CD4-positive, CD25-positive, alpha-beta regulatory T cell (primary cell): ENCODE measurements at regions not wholly inside any gene's neighbourhood (a gene's known extent, or its start where the extent isn't known, plus 50 kb on each side); places are given as distances from the start of the nearest gene placed in this dataset.
A peak's percentile ranks its signal among the peaks of the same experiment; 100 is the strongest.

ENCODE experiments used
- ATAC-seq, 2 donors: fragments of 150-1000 bp; cut with Tn5 transposase; one replicate each; pipeline ENCODE4 v1.10.0; 2021; ENCODE audit warnings: low read depth in 2 of 2, moderate number of reproducible peaks in 2 of 2, moderate library complexity in 1 of 2
- DNase-seq, 3 donors: peaks; one replicate each; pipeline versions ENCODE4 v3.0.0 to v3.0.0-alpha.2; 2012 to 2022; ENCODE audit warnings: mixed read lengths in 1 of 3
- H3K27ac ChIP-seq: one replicate; pipeline ENCODE4 v1.7.0; 2013; ENCODE audit warnings: mild to moderate bottlenecking, low read length; ENCODE audit not compliant: insufficient read depth, poor library complexity, severe bottlenecking
- H3K27me3 ChIP-seq: one replicate; pipeline ENCODE4 v1.7.0; 2013; ENCODE audit warnings: low read length; ENCODE audit not compliant: control insufficient read depth, insufficient read depth
- H3K36me3 ChIP-seq: one replicate; pipeline ENCODE4 v1.7.0; 2013; ENCODE audit warnings: mild to moderate bottlenecking, low read length, moderate library complexity; ENCODE audit not compliant: control insufficient read depth, insufficient read depth
- H3K4me1 ChIP-seq: 2 replicates; pipeline ENCODE4 v1.7.0; 2013; ENCODE audit warnings: mild to moderate bottlenecking, low read length; ENCODE audit not compliant: insufficient read depth, control insufficient read depth, poor library complexity, severe bottlenecking
- H3K4me3 ChIP-seq: one replicate; pipeline ENCODE4 v1.7.0; 2013; ENCODE audit warnings: low read depth, mild to moderate bottlenecking, low read length, moderate library complexity
- H3K9me3 ChIP-seq, 2 experiments: 1 replicate in 1 of 2; 2 replicates in 1 of 2; pipeline ENCODE4 v1.7.0; 2013; ENCODE audit warnings: low read length in 2 of 2, mild to moderate bottlenecking in 1 of 2, moderate library complexity in 1 of 2; ENCODE audit not compliant: control insufficient read depth in 2 of 2
- H3K27ac Mint-ChIP-seq, 3 donors: one replicate each; pipeline ENCODE4 v1.8.0; 2020 to 2022; ENCODE audit warnings: mild to moderate bottlenecking in 3 of 3, mixed read lengths in 3 of 3, moderate library complexity in 2 of 3
- H3K27me3 Mint-ChIP-seq: one replicate; pipeline ENCODE4 v1.8.0; 2022; ENCODE audit warnings: mild to moderate bottlenecking, mixed read lengths
- H3K36me3 Mint-ChIP-seq: one replicate; pipeline ENCODE4 v1.8.0; 2020; ENCODE audit warnings: mixed read lengths
- H3K4me1 Mint-ChIP-seq, 4 donors: one replicate each; pipeline ENCODE4 v1.8.0; 2020 to 2022; ENCODE audit warnings: mixed read lengths in 4 of 4, mild to moderate bottlenecking in 1 of 4
- H3K4me3 Mint-ChIP-seq, 4 donors: one replicate each; pipeline ENCODE4 v1.8.0; 2020 to 2022; ENCODE audit warnings: mild to moderate bottlenecking in 4 of 4, mixed read lengths in 4 of 4, moderate library complexity in 3 of 4
- H3K9me3 Mint-ChIP-seq, 7 donors: one replicate each; pipeline ENCODE4 v1.8.0; 2020 to 2022; ENCODE audit warnings: mixed read lengths in 7 of 7, mild to moderate bottlenecking in 3 of 7, moderate library complexity in 2 of 7

GRCh38 chr4:38320343-38320695 lies 343.7 kb upstream of the KLF3 start:
- Histone ChIP-seq H3K9me3 (no peaks in the 10 kb centered on the region), H3K27me3 (no peaks in the 10 kb centered on the region), H3K36me3 (no peaks in the 10 kb centered on the region), H3K4me1 (peaks cover 25% of the 10 kb centered on the region), H3K4me3 (peak overlapping the region; percentile 88), H3K27ac (peak overlapping the region; percentile 16)
- Mint-ChIP-seq H3K27ac (peak overlapping the region in 2 of 3 donors; percentile 86 to 96), H3K27me3 (no peaks in the 10 kb centered on the region), H3K4me3 (peak overlapping the region in 1 of 4 donors; percentile 89), H3K36me3 (no peaks in the 10 kb centered on the region), H3K4me1 (peaks cover 18 to 55% (median 29%) of the 10 kb centered on the region in 4 donors), H3K9me3 (no peaks in the 10 kb centered on the region)
- DNase-seq, result no peak
- no peak for ATAC-seq

- Mint-ChIP-seq H3K36me3 (no peaks in the 10 kb centered on the region), H3K4me3 (peak overlapping the region in 1 of 4 donors; percentile 5), H3K4me1 (peaks cover 18 to 60% (median 32%) of the 10 kb centered on the region in 4 donors), H3K9me3 (peaks cover 0 to 2% (median 0%) of the 10 kb centered on the region in 7 donors), H3K27me3 (no peaks in the 10 kb centered on the region), H3K27ac (peak overlapping the region; percentile 43 to 96 (median 62))
- Histone ChIP-seq H3K4me3 (no peak overlapping the region), H3K4me1 (peaks cover 25% of the 10 kb centered on the region), H3K9me3 (no peaks in the 10 kb centered on the region), H3K36me3 (no peaks in the 10 kb centered on the region), H3K27ac (no peak overlapping the region), H3K27me3 (no peaks in the 10 kb centered on the region)
- no peak for ATAC-seq
- DNase-seq, result no peak
These were observed 343.2 kb upstream of the KLF3 start for GRCh38 chr4:38320833-38321232.

GRCh38 chr4:38322714-38323113 lies 341.3 kb upstream of the KLF3 start:
- H3K4me3 Mint-ChIP-seq, result no peak overlapping the region
- H3K27me3 ChIP-seq, result no peaks in the 10 kb centered on the region
- DNase-seq (no peak), ATAC-seq (no peak)
- H3K9me3 ChIP-seq, result peaks cover 0 to 3% of the 10 kb centered on the region in 2 experiments
- no peak overlapping the region for H3K27ac Mint-ChIP-seq
- H3K4me3 ChIP-seq, result no peak overlapping the region
- H3K27me3 Mint-ChIP-seq, result no peaks in the 10 kb centered on the region
- H3K4me1 Mint-ChIP-seq, result peaks cover 18 to 74% (median 41%) of the 10 kb centered on the region in 4 donors
- H3K36me3 Mint-ChIP-seq, result no peaks in the 10 kb centered on the region
- no peaks in the 10 kb centered on the region for H3K36me3 ChIP-seq
- peaks cover 27% of the 10 kb centered on the region for H3K4me1 ChIP-seq
- no peak overlapping the region for H3K27ac ChIP-seq
- H3K9me3 Mint-ChIP-seq, result peaks cover 0 to 2% (median 0%) of the 10 kb centered on the region in 7 donors

- peaks cover 0 to 3% of the 10 kb centered on the region in 2 experiments for H3K9me3 ChIP-seq
- DNase-seq (no peak), ATAC-seq (no peak)
- Mint-ChIP-seq H3K4me1 (peaks cover 18 to 77% (median 41%) of the 10 kb centered on the region in 4 donors), H3K27ac (no peak overlapping the region), H3K9me3 (peaks cover 0 to 2% (median 0%) of the 10 kb centered on the region in 7 donors), H3K4me3 (no peak overlapping the region), H3K27me3 (no peaks in the 10 kb centered on the region), H3K36me3 (no peaks in the 10 kb centered on the region)
- no peaks in the 10 kb centered on the region for H3K36me3 ChIP-seq
- H3K27me3 ChIP-seq, result no peaks in the 10 kb centered on the region
- no peak overlapping the region for H3K27ac ChIP-seq
- H3K4me3 ChIP-seq, result no peak overlapping the region
- peaks cover 29% of the 10 kb centered on the region for H3K4me1 ChIP-seq
These were observed 340.8 kb upstream of the KLF3 start for GRCh38 chr4:38323141-38323641.

- Histone ChIP-seq H3K36me3 (no peaks in the 10 kb centered on the region), H3K4me3 (no peak overlapping the region), H3K9me3 (peaks cover 0 to 3% of the 10 kb centered on the region in 2 experiments), H3K27me3 (no peaks in the 10 kb centered on the region), H3K27ac (no peak overlapping the region), H3K4me1 (peaks cover 20% of the 10 kb centered on the region)
- H3K27ac Mint-ChIP-seq, result peak overlapping the region in 1 of 3 donors; percentile 87
- DNase-seq, result no peak
- H3K36me3 Mint-ChIP-seq, result no peaks in the 10 kb centered on the region
- H3K9me3 Mint-ChIP-seq, result peaks cover 0 to 2% (median 0%) of the 10 kb centered on the region in 7 donors
- no peak for ATAC-seq
- peaks cover 2 to 74% (median 35%) of the 10 kb centered on the region in 4 donors for H3K4me1 Mint-ChIP-seq
- no peak overlapping the region for H3K4me3 Mint-ChIP-seq
- no peaks in the 10 kb centered on the region for H3K27me3 Mint-ChIP-seq
These were observed 339.0 kb upstream of the KLF3 start for GRCh38 chr4:38324861-38325628.

GRCh38 chr4:38325629-38325913 lies 338.4 kb upstream of the KLF3 start:
- Histone ChIP-seq H3K27me3 (no peaks in the 10 kb centered on the region), H3K4me3 (no peak overlapping the region), H3K9me3 (peaks cover 0 to 3% of the 10 kb centered on the region in 2 experiments), H3K27ac (no peak overlapping the region), H3K4me1 (peaks cover 16% of the 10 kb centered on the region), H3K36me3 (no peaks in the 10 kb centered on the region)
- Mint-ChIP-seq H3K27ac (peak overlapping the region; percentile 60 to 87 (median 87)), H3K4me3 (peak overlapping the region; percentile 2 to 44 (median 12)), H3K9me3 (peaks cover 0 to 2% (median 0%) of the 10 kb centered on the region in 7 donors), H3K4me1 (peaks cover 0 to 74% (median 32%) of the 10 kb centered on the region in 4 donors), H3K36me3 (no peaks in the 10 kb centered on the region), H3K27me3 (no peaks in the 10 kb centered on the region)
- no peak for ATAC-seq
- DNase-seq, result no peak

GRCh38 chr4:38326499-38326898 lies 337.5 kb upstream of the KLF3 start:
- peaks cover 16% of the 10 kb centered on the region for H3K4me1 ChIP-seq
- DNase-seq (no peak), ATAC-seq (no peak)
- Mint-ChIP-seq H3K4me1 (peaks cover 0 to 73% (median 29%) of the 10 kb centered on the region in 4 donors), H3K27ac (peak overlapping the region; percentile 60 to 87 (median 87)), H3K27me3 (no peaks in the 10 kb centered on the region), H3K9me3 (peaks cover 0 to 2% (median 0%) of the 10 kb centered on the region in 7 donors), H3K36me3 (no peaks in the 10 kb centered on the region), H3K4me3 (no peak overlapping the region)
- H3K4me3 ChIP-seq, result no peak overlapping the region
- H3K9me3 ChIP-seq, result peaks cover 0 to 3% of the 10 kb centered on the region in 2 experiments
- H3K27me3 ChIP-seq, result no peaks in the 10 kb centered on the region
- no peak overlapping the region for H3K27ac ChIP-seq
- no peaks in the 10 kb centered on the region for H3K36me3 ChIP-seq

- ATAC-seq, result no peak
- peaks cover 0 to 3% of the 10 kb centered on the region in 2 experiments for H3K9me3 ChIP-seq
- no peak for DNase-seq
- Mint-ChIP-seq H3K4me3 (no peak overlapping the region), H3K27ac (peak overlapping the region; percentile 83 to 92 (median 87)), H3K9me3 (peaks cover 0 to 2% (median 0%) of the 10 kb centered on the region in 7 donors), H3K4me1 (peaks cover 0 to 70% (median 25%) of the 10 kb centered on the region in 4 donors), H3K36me3 (no peaks in the 10 kb centered on the region), H3K27me3 (no peaks in the 10 kb centered on the region)
- H3K36me3 ChIP-seq, result no peaks in the 10 kb centered on the region
- no peaks in the 10 kb centered on the region for H3K27me3 ChIP-seq
- no peak overlapping the region for H3K27ac ChIP-seq
- H3K4me3 ChIP-seq, result no peak overlapping the region
- peaks cover 16% of the 10 kb centered on the region for H3K4me1 ChIP-seq
These were observed 336.8 kb upstream of the KLF3 start for GRCh38 chr4:38327174-38327573.
